Heart left ventricle (tissue), 16 donors: ENCODE measurements at regions not wholly inside any gene's neighbourhood (a gene's known extent, or its start where the extent isn't known, plus 50 kb on each side); places are given as distances from the start of the nearest gene placed in this dataset.

Source experiments
- ATAC-seq, 4 donors: fragments of 200-7000 bp; cut with Tn5 transposase; one replicate each; pipeline ENCODE4 v1.9.1; 2020 to 2022; ENCODE audit warnings: moderate library complexity in 4 of 4, mild to moderate bottlenecking in 3 of 4, moderate number of reproducible peaks in 1 of 4
- DNase-seq, 5 donors: peaks; one replicate each; pipeline ENCODE4 v3.0.0-alpha.2; 2020
- H3K27ac ChIP-seq, 12 donors: fragments of 200-600 bp; sonication (generic) in 4 of 12; one replicate each; pipeline versions ENCODE4 v1.5.0 to v1.8.0; 2016 to 2022; ENCODE audit warnings: mild to moderate bottlenecking in 2 of 12
- H3K27me3 ChIP-seq, 9 donors: fragments of 200-600 bp; sonication (generic) in 2 of 9; one replicate each; pipeline versions ENCODE4 v1.5.1 to v1.8.0; 2016 to 2022; ENCODE audit warnings: mild to moderate bottlenecking in 3 of 9
- H3K36me3 ChIP-seq, 9 donors: fragments of 200-600 bp; sonication (generic) in 2 of 9; one replicate each; pipeline versions ENCODE4 v1.5.0 to v1.8.0; 2018 to 2022; ENCODE audit warnings: mild to moderate bottlenecking in 2 of 9
- H3K4me1 ChIP-seq, 12 donors: fragments of 200-600 bp; sonication (generic) in 4 of 12; one replicate each; pipeline versions ENCODE4 v1.5.0 to v1.8.0; 2016 to 2022; ENCODE audit warnings: mild to moderate bottlenecking in 3 of 12
- H3K4me3 ChIP-seq, 12 donors: fragments of 200-600 bp; sonication (generic) in 4 of 12; one replicate each; pipeline versions ENCODE4 v1.5.0 to v1.8.0; 2017 to 2022; ENCODE audit warnings: mild to moderate bottlenecking in 9 of 12, moderate library complexity in 4 of 12
- H3K9me3 ChIP-seq, 12 donors: fragments of 200-600 bp; sonication (generic) in 4 of 12; one replicate each; pipeline versions ENCODE4 v1.5.0 to v1.8.0; 2016 to 2022; ENCODE audit warnings: mild to moderate bottlenecking in 1 of 12
- POLR2A ChIP-seq, 2 donors: fragments of 450-650 bp; IDR thresholded peaks; one replicate each; pipeline ENCODE4 v1.6.1; 2017; ENCODE audit warnings: antibody characterized with exemption in 2 of 2, mild to moderate bottlenecking in 2 of 2, moderate library complexity in 2 of 2
- WGBS, 4 donors: extraction: QIAGEN DNeasy Blood & Tissue Kit in 2 of 4; methylation state at CpG; one replicate each; pipeline versions ENCODE4 v1.1.5 to v1.1.7; 2013 to 2018; 5-methylcytosine and 5-hydroxymethylcytosine counted together
- intact Hi-C, 10 donors: fragments of 100-400 bp; cut with DNase I; formaldehyde crosslinking; loops; one replicate each; pipeline versions ENCODE4 v1.11.1 to v1.14.2; 2022
- TF ChIP-seq, protein P1 (sequence below), 12 donors: fragments of 200-600 bp; sonication (generic) in 4 of 12; IDR thresholded peaks; one replicate each; pipeline versions ENCODE4 v1.5.0 to v1.8.0; 2018 to 2022; ENCODE audit warnings: antibody characterized with exemption in 12 of 12, mild to moderate bottlenecking in 5 of 12
- donor health status: ischemic (EF 13 %, LVEDD 7.1; RV severe dilation, severe dysfunction).
- donor health status: healthy with polysubstance abuse.
- donor health status: DM: no; HTN: yes; CAD: no.
- donor health status: DM: no; HTN: no; CAD: no.
- donor health status: ischemic (EF 25% LVEDD 6.9; RV normal size, moderate dysfunction).
- donor health status: ischemic (EF 25% LVEDD 5.7; RV mildly dilated, moderate dysfunction).
- donor health status: healthy.
- donor health status: DM: yes; HTN: yes; CAD: no.
- donor health status: ischemic (EF 35%, LVEDD 5.7; RV mildly dilated, moderate dysfunction).
- donor health status: nonischemic (EF 11% LVEDD 7.7; RV severe dilation, severe dysfunction).
- donor health status: DM: yes; HTN: yes; CAD: no.
- donor health status: PGD.
- donor health status: ischemic (EF 29% LVEDD 5.4; RV normal size, mild dysfunction).
- donor health status: nonischemic (EF 23%, LVEDD 6.1; RV moderate dilation, normal function).

DNA sequence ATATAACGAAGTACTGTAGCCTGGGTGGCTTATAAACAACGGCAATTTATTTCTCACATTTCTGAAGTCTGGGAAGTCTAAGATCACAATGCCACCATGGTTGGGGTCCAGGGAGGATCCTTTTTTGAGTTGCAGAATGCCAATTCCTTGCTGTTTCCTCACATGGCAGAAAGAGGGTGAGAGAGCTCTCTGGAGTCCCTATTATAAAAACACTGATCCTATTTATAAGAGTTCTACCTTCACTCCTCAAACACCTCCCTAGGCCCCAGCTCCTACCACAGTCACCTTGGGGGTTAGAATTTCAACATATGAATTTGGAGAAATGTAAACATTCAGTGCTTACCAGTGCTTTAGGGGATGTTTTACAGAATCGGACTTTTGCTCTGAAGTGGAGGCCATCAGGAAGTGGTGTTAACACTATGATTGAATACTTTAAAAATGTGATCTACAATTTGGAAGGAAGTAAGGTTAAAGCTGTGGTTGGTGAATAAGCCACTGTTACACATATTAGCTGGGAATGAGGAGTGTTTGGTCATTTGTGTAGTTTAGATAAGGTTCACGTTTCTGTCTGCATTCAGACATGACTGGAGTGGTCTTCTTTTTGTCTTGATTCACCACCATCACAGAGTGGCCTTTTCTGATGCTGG, 79.9 kb upstream of the SPTLC3 start:
- Histone ChIP-seq H3K9me3 (no peaks in the 10 kb centered on the region), H3K27ac (no peak overlapping the region), H3K27me3 (peaks cover 0 to 4% (median 0%) of the 10 kb centered on the region in 9 donors), H3K36me3 (no peaks in the 10 kb centered on the region), H3K4me3 (no peak overlapping the region), H3K4me1 (peaks cover 0 to 5% (median 0%) of the 10 kb centered on the region in 12 donors)
- no peak for TF ChIP-seq POLR2A (IDR thresholded peaks at IDR 0.05)
- TF ChIP-seq, protein P1, sequence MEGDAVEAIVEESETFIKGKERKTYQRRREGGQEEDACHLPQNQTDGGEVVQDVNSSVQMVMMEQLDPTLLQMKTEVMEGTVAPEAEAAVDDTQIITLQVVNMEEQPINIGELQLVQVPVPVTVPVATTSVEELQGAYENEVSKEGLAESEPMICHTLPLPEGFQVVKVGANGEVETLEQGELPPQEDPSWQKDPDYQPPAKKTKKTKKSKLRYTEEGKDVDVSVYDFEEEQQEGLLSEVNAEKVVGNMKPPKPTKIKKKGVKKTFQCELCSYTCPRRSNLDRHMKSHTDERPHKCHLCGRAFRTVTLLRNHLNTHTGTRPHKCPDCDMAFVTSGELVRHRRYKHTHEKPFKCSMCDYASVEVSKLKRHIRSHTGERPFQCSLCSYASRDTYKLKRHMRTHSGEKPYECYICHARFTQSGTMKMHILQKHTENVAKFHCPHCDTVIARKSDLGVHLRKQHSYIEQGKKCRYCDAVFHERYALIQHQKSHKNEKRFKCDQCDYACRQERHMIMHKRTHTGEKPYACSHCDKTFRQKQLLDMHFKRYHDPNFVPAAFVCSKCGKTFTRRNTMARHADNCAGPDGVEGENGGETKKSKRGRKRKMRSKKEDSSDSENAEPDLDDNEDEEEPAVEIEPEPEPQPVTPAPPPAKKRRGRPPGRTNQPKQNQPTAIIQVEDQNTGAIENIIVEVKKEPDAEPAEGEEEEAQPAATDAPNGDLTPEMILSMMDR (IDR thresholded peaks at IDR 0.05), result no peak
- intact Hi-C loops, result loop anchor here in 5 of 10 donors (5.0 kb wide), 2 partner anchors 38 to 178 kb away; no protein-coding TSS in a partner anchor
- ATAC-seq (peak in 1 of 4 donors; percentile 38), DNase-seq (no peak)
- WGBS, 4 donors, result 61 to 66% (median 62%) methylated on average over 4 of the region's 4 CpGs

- H3K27me3 ChIP-seq, result peaks cover 0 to 4% (median 0%) of the 10 kb centered on the region in 9 donors
- no peak overlapping the region for H3K27ac ChIP-seq
- TF ChIP-seq, protein P1 (IDR thresholded peaks at IDR 0.05), result no peak
- no peak for TF ChIP-seq POLR2A (IDR thresholded peaks at IDR 0.05)
- intact Hi-C loops, result no loop called here
- no peak for ATAC-seq
- no peak overlapping the region for H3K4me3 ChIP-seq
- WGBS, 4 donors, result 70 to 74% (median 71%) methylated on average over 5 of the region's 5 CpGs
- no peaks in the 10 kb centered on the region for H3K36me3 ChIP-seq
- H3K4me1 ChIP-seq, result no peaks in the 10 kb centered on the region
- DNase-seq, result no peak
- H3K9me3 ChIP-seq, result no peaks in the 10 kb centered on the region
These were observed 72.8 kb upstream of the SPTLC3 start for GRCh38 chr20:12936020-12936419.

GRCh38 chr20:12936524-12936923, 72.2 kb upstream of the SPTLC3 start:
- no peak for DNase-seq
- intact Hi-C loops, result no loop called here

GRCh38 chr20:12941025-12941424, 67.7 kb upstream of the SPTLC3 start:
- no peaks in the 10 kb centered on the region for H3K4me1 ChIP-seq
- no peak for DNase-seq
- H3K9me3 ChIP-seq, result no peaks in the 10 kb centered on the region
- 96 to 100% (median 98%) methylated on average over 1 of the region's 1 CpG for WGBS, 4 donors
- no peaks in the 10 kb centered on the region for H3K36me3 ChIP-seq
- H3K27ac ChIP-seq, result no peak overlapping the region
- intact Hi-C loops, result no loop called here
- ATAC-seq, result no peak
- H3K27me3 ChIP-seq, result no peaks in the 10 kb centered on the region
- no peak overlapping the region for H3K4me3 ChIP-seq
- TF ChIP-seq POLR2A (IDR thresholded peaks at IDR 0.05), result no peak
- TF ChIP-seq, protein P1 (IDR thresholded peaks at IDR 0.05), result no peak

More at GRCh38 chr20:12936524-12936923, 72.2 kb upstream of the SPTLC3 start:
- Histone ChIP-seq H3K36me3 (no peaks in the 10 kb centered on the region), H3K4me1 (no peaks in the 10 kb centered on the region), H3K4me3 (no peak overlapping the region), H3K9me3 (no peaks in the 10 kb centered on the region), H3K27me3 (peaks cover 0 to 4% (median 0%) of the 10 kb centered on the region in 9 donors), H3K27ac (no peak overlapping the region)
- no peak for ATAC-seq
- TF ChIP-seq, protein P1 (IDR thresholded peaks at IDR 0.05), result no peak
- no peak for TF ChIP-seq POLR2A (IDR thresholded peaks at IDR 0.05)
- 87 to 89% (median 88%) methylated on average over 6 of the region's 6 CpGs for WGBS, 4 donors
